ENCODE measurements at regions not wholly inside any gene's neighbourhood (a gene's known extent, or its start where the extent isn't known, plus 50 kb on each side); places are given as distances from the start of the nearest gene placed in this dataset.
"Not testable (repeated sequence)": the region's sequence is repeated elsewhere in the genome, so short reads cannot be mapped to it uniquely, and the experiment has no call there.

DNA sequence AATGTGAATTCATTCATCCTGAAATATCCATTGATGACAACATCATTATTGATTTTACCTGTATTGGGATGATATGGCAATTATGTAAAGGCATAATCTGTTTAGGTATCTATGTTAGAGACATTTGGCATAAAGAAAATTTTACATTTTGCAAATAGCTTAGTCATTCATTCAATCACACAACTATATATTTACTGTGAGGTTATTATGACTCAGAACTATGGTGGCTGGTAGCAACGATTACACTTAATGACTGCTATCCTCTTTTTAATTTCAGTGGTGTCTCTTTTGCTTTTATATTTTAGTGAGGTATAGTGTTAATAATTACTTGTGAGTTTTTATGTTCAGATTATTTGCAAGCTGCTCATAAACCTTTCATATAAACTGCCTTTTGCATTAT, 955.9 kb downstream of the SLITRK6 start:
- no peak for DNase-seq

GRCh38 chr13:84834201-84834600, 951.9 kb upstream of the SLITRK1 start:
- no peak for DNase-seq

DNA sequence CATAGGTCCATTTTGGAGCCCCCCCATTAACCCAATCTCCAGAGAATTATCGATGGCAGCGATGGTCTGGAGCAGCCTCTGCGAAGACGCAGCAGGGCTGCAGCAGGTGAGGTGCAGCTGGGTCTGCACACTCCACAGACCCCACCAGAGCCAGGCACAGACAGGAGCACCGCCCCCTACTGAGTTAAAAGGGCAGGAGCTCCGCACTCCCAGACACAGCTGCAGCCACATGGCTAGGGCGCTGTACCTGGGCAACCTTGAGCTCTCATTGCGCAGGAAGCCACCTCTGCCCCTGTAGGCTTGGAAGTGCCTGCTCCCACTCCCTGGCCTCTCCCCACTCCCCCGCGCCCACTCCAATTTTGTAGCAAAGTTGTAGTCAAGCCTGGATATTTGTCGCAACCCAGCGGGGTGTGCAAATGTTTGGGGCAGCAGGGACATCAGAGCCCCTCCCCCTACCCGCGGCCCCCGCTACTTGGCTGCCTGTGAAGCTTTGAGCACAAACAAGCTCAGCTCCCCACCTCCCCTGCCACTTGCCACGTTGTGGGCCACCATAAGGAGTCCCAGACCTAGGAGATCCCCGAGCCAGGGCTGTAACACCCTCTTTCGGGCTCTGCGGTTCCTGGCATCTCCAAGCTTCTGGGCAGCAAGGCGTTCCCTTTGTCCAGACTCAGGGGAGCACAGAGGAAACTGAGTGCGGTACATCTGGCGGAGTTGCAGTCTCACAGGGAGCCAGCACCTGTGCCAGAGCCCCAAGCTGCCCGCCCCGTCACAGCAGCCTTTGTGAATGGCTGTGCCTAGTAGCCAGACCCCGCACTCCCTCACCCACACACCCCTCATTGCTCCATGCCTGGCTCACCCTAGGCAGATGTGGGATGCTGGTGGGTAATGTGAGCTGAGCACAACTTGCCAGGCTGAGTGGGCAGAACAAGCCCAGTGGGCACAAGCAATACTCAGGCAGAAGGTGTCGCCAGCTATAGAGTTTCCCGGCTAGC, 949.7 kb upstream of the SLITRK1 start:
- no peak for DNase-seq

- DNase-seq, result no peak
Observed at GRCh38 chr13:84823528-84823927, 941.3 kb upstream of the SLITRK1 start.

GRCh38 chr13:84821261-84821660, 939.0 kb upstream of the SLITRK1 start:
- DNase-seq, result no peak

GRCh38 chr13:84816567-84817105, 934.4 kb upstream of the SLITRK1 start:
- DNase-seq, result no peak

GRCh38 chr13:84812789-84813188, 930.5 kb upstream of the SLITRK1 start:
- no peak for DNase-seq

DNA sequence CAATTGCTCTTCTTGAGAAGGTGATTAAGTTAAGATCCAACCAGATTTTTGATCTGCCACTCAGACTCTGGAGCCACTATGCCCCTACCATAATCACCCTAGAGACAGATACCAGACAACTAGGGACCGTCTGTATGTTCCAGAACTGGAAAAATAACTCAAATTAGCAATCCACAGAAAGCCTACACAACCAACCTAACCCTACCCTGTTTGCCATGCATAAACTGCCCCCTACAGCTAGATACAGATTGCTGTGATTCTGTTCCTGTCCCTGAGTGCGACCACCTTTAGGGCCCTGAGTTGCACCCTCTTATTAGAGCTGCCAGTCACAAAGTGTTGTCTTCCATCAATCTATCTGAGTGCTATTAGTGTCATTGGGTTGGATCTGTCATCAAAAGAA, 929.8 kb upstream of the SLITRK1 start:
- no peak for DNase-seq

GRCh38 chr13:84810781-84811180, 928.5 kb upstream of the SLITRK1 start:
- no peak for DNase-seq

- DNase-seq, result no peak
Observed at GRCh38 chr13:84802073-84802472, 919.8 kb upstream of the SLITRK1 start.

DNA sequence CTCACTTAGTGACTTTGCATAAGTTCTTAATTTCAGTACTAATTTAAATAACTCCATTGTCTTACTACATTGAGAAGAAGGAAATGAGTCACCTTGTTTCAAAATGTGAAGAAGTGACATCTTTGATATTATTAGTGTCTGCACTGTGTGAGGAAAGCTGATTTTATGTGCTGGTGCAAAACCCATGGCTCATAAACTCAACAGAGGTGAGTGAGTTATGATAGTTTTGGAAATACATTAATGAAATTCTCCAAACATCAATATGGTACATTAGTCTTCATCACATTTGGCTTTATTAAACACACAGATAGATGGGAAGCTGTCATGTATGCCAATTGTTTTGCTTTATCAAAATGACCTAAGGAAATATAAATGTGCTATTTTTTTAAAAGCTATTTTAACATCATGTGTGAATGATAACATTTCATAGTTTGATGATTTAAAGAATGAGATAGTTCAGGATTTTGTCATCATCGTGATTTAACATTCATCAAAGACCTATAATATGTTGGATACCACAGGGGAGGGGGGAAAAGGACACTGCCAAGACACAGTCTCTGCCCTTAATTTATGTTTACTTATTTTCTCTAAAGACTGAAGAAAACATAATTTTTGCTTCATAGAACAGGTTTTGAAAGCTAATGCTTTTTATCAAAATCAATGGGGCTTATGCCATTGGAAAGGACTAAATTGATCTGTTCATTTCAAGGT, 902.3 kb upstream of the SLITRK1 start:
- no peak for DNase-seq

- DNase-seq, result no peak
Observed at GRCh38 chr13:84777316-84777715, 895.0 kb upstream of the SLITRK1 start.

GRCh38 chr13:84776593-84776992, 894.3 kb upstream of the SLITRK1 start:
- no peak for DNase-seq

- not testable (repeated sequence) for DNase-seq
Observed at GRCh38 chr13:84775920-84776319, 893.6 kb upstream of the SLITRK1 start.

DNA sequence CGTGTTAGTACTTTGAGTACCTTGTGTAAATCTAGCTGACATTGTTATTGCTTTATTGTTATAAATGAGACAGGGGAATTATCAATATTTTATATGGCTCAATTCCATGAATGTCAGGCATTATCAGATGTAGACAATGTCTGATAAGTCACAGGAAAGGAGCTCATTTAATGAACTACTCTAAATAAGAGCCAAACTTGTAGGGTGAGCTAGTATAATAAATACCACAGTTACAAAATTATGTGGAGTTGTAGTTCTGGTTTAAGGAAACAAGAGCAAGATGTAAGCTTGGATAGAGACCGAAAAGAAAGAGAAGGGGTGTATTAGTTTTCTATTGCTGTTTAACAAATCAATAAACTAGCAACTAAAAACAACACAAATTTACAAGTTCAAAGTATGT, 891.8 kb upstream of the SLITRK1 start:
- DNase-seq, result no peak

DNA sequence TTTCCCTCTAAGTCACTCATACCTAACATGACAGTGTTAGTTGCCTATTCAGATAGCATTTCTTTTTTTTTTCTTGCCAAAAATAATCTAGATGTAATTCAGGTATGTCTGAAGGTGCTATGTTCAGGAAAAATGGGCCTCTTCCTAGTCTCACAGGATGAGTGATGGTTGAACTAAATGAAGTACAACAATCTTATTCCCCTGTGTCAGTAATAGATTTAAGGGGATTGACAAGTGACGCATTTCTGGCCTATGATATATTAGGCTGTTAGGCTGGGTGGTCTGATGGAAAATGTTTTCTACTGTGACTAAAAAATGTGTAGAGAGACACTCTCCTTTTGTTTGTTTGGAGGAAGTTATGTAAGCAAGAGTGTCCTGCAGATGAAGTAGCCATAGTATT, 878.7 kb upstream of the SLITRK1 start:
- DNase-seq, result no peak

DNA sequence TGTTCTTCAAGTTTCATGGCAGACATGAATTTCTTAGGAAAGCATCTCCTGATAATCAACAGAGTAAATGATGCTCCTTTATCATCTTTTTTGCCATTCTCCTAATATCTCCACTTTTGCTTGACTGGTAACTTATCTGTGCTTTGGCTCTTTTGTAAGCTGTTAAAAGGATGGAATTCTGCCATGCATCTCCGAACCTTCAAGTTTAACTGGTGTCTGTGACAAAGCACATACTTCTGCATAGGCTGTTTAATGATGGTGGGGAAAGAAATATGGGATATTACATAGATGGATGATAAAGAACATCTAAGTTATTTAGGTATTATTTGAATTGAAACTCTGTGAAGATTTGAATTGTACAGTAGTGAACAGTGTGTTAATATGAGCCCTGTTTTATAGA, 866.9 kb upstream of the SLITRK1 start:
- no peak for DNase-seq

DNA sequence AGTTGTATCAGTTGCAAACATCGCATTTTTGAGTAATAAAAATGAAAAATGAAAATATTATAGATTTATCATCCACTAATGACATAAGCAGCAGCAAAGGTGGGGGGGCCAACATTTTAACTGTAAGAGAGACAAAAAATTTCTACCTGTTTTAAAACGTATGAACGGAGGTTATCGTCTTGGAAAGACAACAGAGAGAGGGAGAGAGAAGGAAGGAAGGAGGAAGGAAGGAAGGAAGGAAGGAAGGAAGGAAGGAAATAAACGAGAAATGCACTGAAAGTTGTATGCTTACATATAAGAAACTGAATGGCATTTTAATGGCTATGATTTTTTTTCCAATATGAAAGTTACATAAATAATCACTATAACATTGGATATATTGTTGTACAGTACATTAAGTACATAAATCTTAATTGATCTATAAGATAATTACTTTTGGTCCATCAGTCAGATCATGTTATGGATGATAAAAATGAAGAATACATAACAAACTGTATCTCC, 862.8 kb upstream of the SLITRK1 start:
- DNase-seq, result no peak

- DNase-seq, result no peak
Observed at GRCh38 chr13:84744203-84744602, 861.9 kb upstream of the SLITRK1 start.

DNA sequence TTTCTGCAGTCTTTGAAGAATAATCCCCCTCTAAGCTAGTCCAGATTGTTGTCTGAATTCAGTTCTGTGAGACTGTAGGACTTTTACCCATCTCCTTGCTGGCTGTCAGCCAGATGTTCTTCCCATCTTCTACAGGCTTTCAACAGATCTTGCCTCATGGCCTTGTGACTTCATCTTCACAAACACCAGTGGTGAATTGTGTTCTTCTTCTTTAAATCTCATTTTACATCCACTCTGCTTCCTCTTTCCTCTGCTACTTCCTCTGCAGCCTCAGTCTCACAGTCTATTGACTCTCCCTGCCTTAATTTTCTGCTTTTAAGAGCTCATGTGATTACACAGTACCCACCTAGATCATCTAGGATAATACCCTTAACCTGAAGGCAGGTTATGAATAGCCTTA, 859.0 kb upstream of the SLITRK1 start:
- no peak for DNase-seq

DNA sequence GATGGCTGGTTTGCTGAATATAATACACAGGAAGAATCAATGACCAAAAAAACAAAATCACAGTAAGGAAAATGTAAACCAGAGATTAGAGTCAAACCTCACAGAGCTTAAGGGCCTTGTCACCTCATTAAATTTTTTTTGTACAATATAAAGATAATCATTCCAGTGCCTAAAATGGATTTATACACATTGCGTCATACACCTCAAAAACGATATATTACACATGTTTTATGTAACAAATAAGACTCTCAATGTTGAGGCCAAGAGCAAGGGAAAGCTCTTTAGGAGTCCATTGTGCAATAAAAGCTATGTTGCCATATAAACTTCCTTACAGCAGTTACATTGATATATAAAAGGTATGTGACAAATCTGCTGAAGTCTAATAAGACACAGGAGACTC, 856.7 kb upstream of the SLITRK1 start:
- DNase-seq, result no peak

GRCh38 chr13:84737661-84738060, 855.4 kb upstream of the SLITRK1 start:
- no peak for DNase-seq

DNA sequence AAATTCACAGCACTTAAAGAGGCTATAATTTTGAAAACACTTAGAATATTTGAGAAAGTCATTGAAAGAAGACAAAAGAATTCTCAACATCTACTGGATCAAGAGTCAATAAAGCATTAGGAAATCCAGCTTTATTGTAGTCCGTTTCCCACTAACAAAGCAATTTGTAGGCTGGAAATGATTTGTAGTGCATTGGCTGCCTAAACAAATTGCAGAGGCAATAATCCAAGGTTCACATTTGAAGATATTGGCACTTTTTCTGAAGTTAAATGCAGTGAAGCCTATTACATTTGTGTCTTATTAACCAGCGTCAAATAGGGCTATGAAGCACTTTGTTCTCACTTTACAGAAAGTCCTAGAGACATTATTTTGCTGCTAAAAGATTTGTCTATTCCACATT, 848.1 kb upstream of the SLITRK1 start:
- no peak for DNase-seq
